ENCODE measurements at regions not wholly inside any gene's neighbourhood (a gene's known extent, or its start where the extent isn't known, plus 50 kb on each side); places are given as distances from the start of the nearest gene placed in this dataset.
A peak's percentile ranks its signal among the peaks of the same experiment; 100 is the strongest.

- DNase-seq = no peak
Observed at GRCh38 chrX:45765767-45766166, 565.1 kb upstream of the DIPK2B start.

GRCh38 chrX:45765281-45765680 lies 564.6 kb upstream of the DIPK2B start:
- DNase-seq = no peak

- DNase-seq = no peak
Observed at GRCh38 chrX:45762699-45763647, 562.3 kb upstream of the DIPK2B start.

- no peak for DNase-seq
Observed at GRCh38 chrX:45761920-45762319, 561.2 kb upstream of the DIPK2B start.

GRCh38 chrX:45760187-45760742 lies 559.6 kb upstream of the DIPK2B start:
- no peak for DNase-seq

GRCh38 chrX:45758738-45759397 lies 558.2 kb upstream of the DIPK2B start:
- no peak for DNase-seq

- peak; percentile 92 for DNase-seq
Observed at GRCh38 chrX:45758319-45758718, 557.6 kb upstream of the DIPK2B start.

- no peak for DNase-seq
Observed at GRCh38 chrX:45757272-45757671, 556.6 kb upstream of the DIPK2B start.

GRCh38 chrX:45756557-45756956 lies 555.9 kb upstream of the DIPK2B start:
- DNase-seq = no peak

- no peak for DNase-seq
Observed at GRCh38 chrX:45755703-45756102, 555.0 kb upstream of the DIPK2B start.

- no peak for DNase-seq
Observed at GRCh38 chrX:45751156-45751555, 550.5 kb upstream of the DIPK2B start.

GRCh38 chrX:45750639-45751038 lies 550.0 kb upstream of the DIPK2B start:
- DNase-seq = no peak

- no peak for DNase-seq
Observed at GRCh38 chrX:45749375-45749774, 548.7 kb upstream of the DIPK2B start.

- DNase-seq = no peak
Observed at GRCh38 chrX:45748369-45748774, 547.7 kb upstream of the DIPK2B start.

- no peak for DNase-seq
Observed at GRCh38 chrX:45747905-45748304, 547.2 kb upstream of the DIPK2B start.

- no peak for DNase-seq
Observed at GRCh38 chrX:45745479-45745878, 544.8 kb upstream of the DIPK2B start.

- DNase-seq = no peak
Observed at GRCh38 chrX:45743906-45744625, 543.4 kb upstream of the DIPK2B start.

GRCh38 chrX:45743081-45743533 lies 542.4 kb upstream of the DIPK2B start:
- DNase-seq = peak; percentile 67

GRCh38 chrX:45740291-45740690 lies 539.6 kb upstream of the DIPK2B start:
- DNase-seq = no peak

GRCh38 chrX:45735571-45735970 lies 534.9 kb upstream of the DIPK2B start:
- no peak for DNase-seq

- no peak for DNase-seq
Observed at GRCh38 chrX:45731448-45731847, 530.8 kb upstream of the DIPK2B start.

GRCh38 chrX:45727761-45728160 lies 527.1 kb upstream of the DIPK2B start:
- no peak for DNase-seq

- peak; percentile 79 for DNase-seq
Observed at GRCh38 chrX:45722471-45722870, 521.8 kb upstream of the DIPK2B start.
